ENCODE measurements at regions not wholly inside any gene's neighbourhood (a gene's known extent, or its start where the extent isn't known, plus 50 kb on each side); places are given as distances from the start of the nearest gene placed in this dataset.

- no peak overlapping the region for H3K27ac ChIP-seq
Observed at GRCh38 chr13:100724568-100724967, 50.0 kb upstream of the TMTC4 start.

More at GRCh38 chr13:100724568-100724967, 50.0 kb upstream of the TMTC4 start:
- H3K4me3 ChIP-seq: no peak overlapping the region

All from skin epidermis (tissue), 12 donors.